A673 (cell line): ENCODE measurements at regions not wholly inside any gene's neighbourhood (a gene's known extent, or its start where the extent isn't known, plus 50 kb on each side); places are given as distances from the start of the nearest gene placed in this dataset.
"Not testable (repeated sequence)": the region's sequence is repeated elsewhere in the genome, so short reads cannot be mapped to it uniquely, and the experiment has no call there.

ENCODE experiments used
- BruUV-seq: library from RNA; stranded (reverse); fragments of 400-500 nt; replicated peaks from 2 replicates; lab custom pipeline; 2021; lab: Mats Ljungman, UMichigan
- CTCF ChIA-PET: fragments of 300-600 bp; sonication (Branson Sonifier 250); formaldehyde crosslinking; loops from one replicate; lab custom pipeline; 2022; ENCODE audit warnings: antibody characterized with exemption; lab: Charles Lee
- POLR2A ChIA-PET: fragments of 300-600 bp; sonication (Branson Sonifier 250); formaldehyde crosslinking; loops from one replicate; lab custom pipeline; 2022; ENCODE audit warnings: antibody characterized with exemption; ENCODE audit not compliant: low non-redundant PET; lab: Charles Lee
- DNase-seq: peaks from one replicate; pipeline ENCODE4 v3.0.0-alpha.2; 2015; ENCODE audit warnings: low spot score
- H3K27ac ChIP-seq: fragments of 200-600 bp; sonication (generic); 2 replicates; pipeline ENCODE4 v1.5.1; 2016; ENCODE audit warnings: mixed run types, low read depth, mild to moderate bottlenecking, mixed read lengths, antibody characterized with exemption, low read length; ENCODE audit not compliant: poor library complexity, severe bottlenecking
- H3K27me3 ChIP-seq: fragments of 200-600 bp; sonication (generic); replicated peaks from 2 replicates; pipeline ENCODE4 v1.6.1; 2017; ENCODE audit warnings: mixed run types, low read depth, mild to moderate bottlenecking, mixed read lengths, antibody characterized with exemption, low read length; ENCODE audit not compliant: insufficient read depth, poor library complexity
- H3K36me3 ChIP-seq: fragments of 200-600 bp; sonication (generic); 2 replicates; pipeline ENCODE4 v1.6.1; 2016; ENCODE audit warnings: mixed run types, mild to moderate bottlenecking, mixed read lengths, antibody characterized with exemption, low read length; ENCODE audit not compliant: insufficient read depth, poor library complexity, severe bottlenecking
- H3K4me1 ChIP-seq: fragments of 200-600 bp; sonication (generic); 2 replicates; pipeline ENCODE4 v1.6.1; 2017; ENCODE audit warnings: mixed run types, mild to moderate bottlenecking, mixed read lengths, antibody characterized with exemption, low read length; ENCODE audit not compliant: insufficient read depth, poor library complexity, severe bottlenecking
- H3K4me3 ChIP-seq: fragments of 200-600 bp; sonication (generic); 2 replicates; pipeline ENCODE4 v1.5.1; 2016; ENCODE audit warnings: low read depth, mixed run types, mild to moderate bottlenecking, mixed read lengths, low read length; ENCODE audit not compliant: poor library complexity, severe bottlenecking
- H3K9me3 ChIP-seq: fragments of 200-600 bp; sonication (generic); 2 replicates; pipeline ENCODE4 v1.6.1; 2016; ENCODE audit warnings: mixed run types, low read depth, mild to moderate bottlenecking, mixed read lengths, antibody characterized with exemption, low read length; ENCODE audit not compliant: poor library complexity, severe bottlenecking
- EZH2 ChIP-seq: fragments of 200-600 bp; sonication (generic); IDR thresholded peaks from 2 replicates; pipeline ENCODE4 v1.6.1; 2017; ENCODE audit warnings: borderline replicate concordance, low read depth, mild to moderate bottlenecking, mixed read lengths, antibody characterized with exemption, low read length; ENCODE audit not compliant: poor library complexity, severe bottlenecking
- intact Hi-C: fragments of 100-400 bp; cut with micrococcal nuclease; formaldehyde crosslinking; loops from one replicate; pipeline ENCODE4 v1.10.0; 2022; ENCODE audit not compliant: unreplicated experiment
- TF ChIP-seq, protein P1 (sequence below): fragments of 300-800, 200-600 bp; sonication (generic); conservative IDR thresholded peaks from 2 replicates; pipeline ENCODE4 v1.5.1; 2017; ENCODE audit warnings: low read depth, mild to moderate bottlenecking, antibody characterized with exemption, low read length, moderate library complexity, mixed read lengths

DNA sequence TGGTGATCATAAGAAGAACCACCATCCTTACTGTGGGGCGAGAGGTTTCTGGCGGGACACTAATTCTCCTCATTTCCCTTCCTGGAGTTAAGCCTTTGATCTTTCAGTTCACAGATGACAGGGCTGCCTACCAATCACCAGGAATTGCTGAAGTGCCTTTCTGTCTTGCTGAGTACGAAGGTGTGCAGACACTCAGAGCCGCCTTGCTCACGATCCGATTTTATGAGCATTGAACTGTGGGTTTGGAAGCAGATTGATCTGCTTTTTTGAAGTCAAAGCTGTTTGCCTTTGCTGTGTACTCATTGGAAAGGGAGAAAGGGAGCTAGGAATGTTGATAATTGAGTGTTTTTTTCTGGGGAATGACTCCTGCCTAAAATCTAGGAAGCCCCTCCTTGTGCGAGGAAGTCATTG, 129.1 kb upstream of the SALL4 start:
- Histone ChIP-seq H3K9me3 (no peaks in the 10 kb centered on the region), H3K36me3 (no peaks in the 10 kb centered on the region), H3K4me3 (no peak overlapping the region), H3K27ac (peak overlapping the region; percentile 24), H3K4me1 (peaks cover 51% of the 10 kb centered on the region), H3K27me3 (no peaks in the 10 kb centered on the region)
- DNase-seq, result no peak
- TF ChIP-seq, protein P1, sequence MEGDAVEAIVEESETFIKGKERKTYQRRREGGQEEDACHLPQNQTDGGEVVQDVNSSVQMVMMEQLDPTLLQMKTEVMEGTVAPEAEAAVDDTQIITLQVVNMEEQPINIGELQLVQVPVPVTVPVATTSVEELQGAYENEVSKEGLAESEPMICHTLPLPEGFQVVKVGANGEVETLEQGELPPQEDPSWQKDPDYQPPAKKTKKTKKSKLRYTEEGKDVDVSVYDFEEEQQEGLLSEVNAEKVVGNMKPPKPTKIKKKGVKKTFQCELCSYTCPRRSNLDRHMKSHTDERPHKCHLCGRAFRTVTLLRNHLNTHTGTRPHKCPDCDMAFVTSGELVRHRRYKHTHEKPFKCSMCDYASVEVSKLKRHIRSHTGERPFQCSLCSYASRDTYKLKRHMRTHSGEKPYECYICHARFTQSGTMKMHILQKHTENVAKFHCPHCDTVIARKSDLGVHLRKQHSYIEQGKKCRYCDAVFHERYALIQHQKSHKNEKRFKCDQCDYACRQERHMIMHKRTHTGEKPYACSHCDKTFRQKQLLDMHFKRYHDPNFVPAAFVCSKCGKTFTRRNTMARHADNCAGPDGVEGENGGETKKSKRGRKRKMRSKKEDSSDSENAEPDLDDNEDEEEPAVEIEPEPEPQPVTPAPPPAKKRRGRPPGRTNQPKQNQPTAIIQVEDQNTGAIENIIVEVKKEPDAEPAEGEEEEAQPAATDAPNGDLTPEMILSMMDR, result no peak
- TF ChIP-seq EZH2, result no peak
- no TSS peak for BruUV-seq
- POLR2A ChIA-PET, result no interaction called here
- CTCF ChIA-PET, result no interaction called here
- intact Hi-C loops, result loop anchor here (10.0 kb wide), 2 partner anchors 127 to 297 kb away; partner anchors contain the start of gene SALL4

- peak; percentile 92 for DNase-seq
- intact Hi-C loops, result loop anchor here (10.0 kb wide), 2 partner anchors 126 to 296 kb away; partner anchors contain the start of gene SALL4
- CTCF ChIA-PET, result interaction anchor here (0.6 kb wide), 1 partner anchor 16 kb away, joined by 11 read pairs; no protein-coding TSS in a partner anchor
- Histone ChIP-seq H3K4me3 (no peak overlapping the region), H3K36me3 (no peaks in the 10 kb centered on the region), H3K27me3 (no peaks in the 10 kb centered on the region), H3K27ac (peak overlapping the region; percentile 1), H3K4me1 (peaks cover 51% of the 10 kb centered on the region), H3K9me3 (no peaks in the 10 kb centered on the region)
- POLR2A ChIA-PET, result no interaction called here
- no TSS peak for BruUV-seq
- TF ChIP-seq, protein P1, result no peak
- TF ChIP-seq EZH2, result no peak
Observed at GRCh38 chr20:51930775-51931174, 128.5 kb upstream of the SALL4 start.

DNA sequence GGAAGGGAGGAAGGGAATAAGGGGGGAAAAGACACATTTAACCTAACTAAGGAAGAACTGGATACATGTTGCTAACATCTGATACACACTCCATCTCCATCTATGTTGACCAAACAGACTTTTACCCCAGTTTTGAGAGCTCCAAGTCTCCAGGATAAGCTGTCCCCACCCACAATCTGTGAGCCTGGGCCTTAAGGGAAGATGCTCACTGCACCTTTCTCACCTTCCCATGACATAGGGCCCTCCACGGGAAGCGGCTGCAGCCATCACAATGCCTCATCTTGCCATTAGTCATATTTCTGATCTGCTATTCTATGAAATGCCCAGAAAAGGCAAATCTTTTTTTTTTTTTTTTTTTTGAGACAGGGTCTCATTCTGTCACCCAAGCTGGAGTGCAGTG, 126.6 kb upstream of the SALL4 start:
- no peak overlapping the region for H3K27ac ChIP-seq
- no peaks in the 10 kb centered on the region for H3K36me3 ChIP-seq
- ChIA-PET POLR2A (no interaction called here), CTCF (no interaction called here)
- no peak overlapping the region for H3K4me3 ChIP-seq
- intact Hi-C loops, result no loop called here
- no peaks in the 10 kb centered on the region for H3K27me3 ChIP-seq
- BruUV-seq, result no TSS peak
- peaks cover 38% of the 10 kb centered on the region for H3K4me1 ChIP-seq
- no peaks in the 10 kb centered on the region for H3K9me3 ChIP-seq
- DNase-seq, result no peak
- no peak for TF ChIP-seq EZH2
- TF ChIP-seq, protein P1, result no peak

DNA sequence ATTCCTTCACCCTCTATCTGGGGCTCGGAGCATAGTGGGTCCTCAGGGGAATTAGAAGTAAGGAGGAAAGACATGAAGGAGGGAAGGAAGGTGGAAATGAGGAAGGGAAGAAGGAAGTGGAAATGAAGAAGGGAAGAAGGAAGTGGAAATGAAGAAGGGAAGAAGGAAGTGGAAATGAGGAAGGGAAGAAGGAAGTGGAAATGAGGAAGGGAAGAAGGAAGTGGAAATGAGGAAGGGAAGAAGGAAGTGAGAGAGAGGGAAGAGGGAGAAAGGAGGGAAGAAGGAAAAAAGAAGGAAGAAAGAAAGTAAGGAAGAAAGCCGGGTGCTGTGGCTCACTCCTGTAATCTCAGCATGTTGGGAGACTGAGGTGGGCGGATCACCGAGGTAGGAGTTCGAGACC, 125.6 kb upstream of the SALL4 start:
- intact Hi-C loops, H3K36me3 ChIP-seq, DNase-seq, CTCF ChIA-PET, H3K4me3 ChIP-seq, H3K9me3 ChIP-seq, BruUV-seq, POLR2A ChIA-PET, H3K27ac ChIP-seq, H3K27me3 ChIP-seq: not testable (repeated sequence)
- H3K4me1 ChIP-seq, result peaks cover 28% of the 10 kb centered on the region
